ENCODE measurements at regions not wholly inside any gene's neighbourhood (a gene's known extent, or its start where the extent isn't known, plus 50 kb on each side); places are given as distances from the start of the nearest gene placed in this dataset.

DNA sequence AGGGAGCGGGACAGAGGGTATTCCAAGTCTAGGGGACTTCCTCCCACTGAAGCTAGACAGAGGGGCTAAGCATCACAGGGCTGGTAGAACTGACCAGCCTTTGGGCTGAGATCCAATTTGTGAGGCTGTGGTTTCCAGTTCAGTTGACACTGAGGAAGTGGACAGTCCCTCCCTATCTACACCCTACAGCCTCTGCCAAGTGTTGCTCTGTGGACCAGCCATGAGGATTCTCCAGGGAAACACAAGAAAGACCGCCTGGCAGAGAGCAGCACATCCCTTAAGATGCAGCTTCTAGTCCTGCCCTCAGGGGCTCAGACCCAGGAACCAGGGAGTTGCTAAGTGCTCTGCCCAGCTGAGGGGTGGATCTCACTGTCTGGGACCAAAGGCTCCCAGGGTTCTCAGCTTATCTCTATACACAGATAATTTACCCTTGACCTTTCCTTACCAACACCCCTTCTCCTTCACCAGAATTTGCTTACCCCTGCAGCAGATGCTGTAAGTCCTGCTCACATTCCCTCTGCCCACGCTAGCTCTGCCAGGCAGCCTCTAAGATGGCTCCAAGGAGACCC is 252.0 kb downstream of the SKIDA1 start:
- Histone ChIP-seq H3K27ac (no peak overlapping the region), H3K9me3 (no peaks in the 10 kb centered on the region), H3K4me1 (replicated peaks) (no peaks in the 10 kb centered on the region), H3K36me3 (no peaks in the 10 kb centered on the region), H3K27me3 (replicated peaks; ENCODE audit: insufficient read depth) (no peaks in the 10 kb centered on the region), H3K4me3 (no peak overlapping the region)
- DNase-seq (ENCODE audit: low spot score) = no peak
- intact Hi-C loops (cut with DNase I) = loop anchor here (5.0 kb wide), 1 partner anchor 416 kb away; no protein-coding TSS in a partner anchor
- TF ChIP-seq CTCF (IDR thresholded peaks at IDR 0.05) (no peak), POLR2AphosphoS5 (IDR thresholded peaks at IDR 0.05) (no peak), POLR2A (IDR thresholded peaks at IDR 0.05) (no peak)
- WGBS = 100% methylated on average over 3 of the region's 3 CpGs

DNA sequence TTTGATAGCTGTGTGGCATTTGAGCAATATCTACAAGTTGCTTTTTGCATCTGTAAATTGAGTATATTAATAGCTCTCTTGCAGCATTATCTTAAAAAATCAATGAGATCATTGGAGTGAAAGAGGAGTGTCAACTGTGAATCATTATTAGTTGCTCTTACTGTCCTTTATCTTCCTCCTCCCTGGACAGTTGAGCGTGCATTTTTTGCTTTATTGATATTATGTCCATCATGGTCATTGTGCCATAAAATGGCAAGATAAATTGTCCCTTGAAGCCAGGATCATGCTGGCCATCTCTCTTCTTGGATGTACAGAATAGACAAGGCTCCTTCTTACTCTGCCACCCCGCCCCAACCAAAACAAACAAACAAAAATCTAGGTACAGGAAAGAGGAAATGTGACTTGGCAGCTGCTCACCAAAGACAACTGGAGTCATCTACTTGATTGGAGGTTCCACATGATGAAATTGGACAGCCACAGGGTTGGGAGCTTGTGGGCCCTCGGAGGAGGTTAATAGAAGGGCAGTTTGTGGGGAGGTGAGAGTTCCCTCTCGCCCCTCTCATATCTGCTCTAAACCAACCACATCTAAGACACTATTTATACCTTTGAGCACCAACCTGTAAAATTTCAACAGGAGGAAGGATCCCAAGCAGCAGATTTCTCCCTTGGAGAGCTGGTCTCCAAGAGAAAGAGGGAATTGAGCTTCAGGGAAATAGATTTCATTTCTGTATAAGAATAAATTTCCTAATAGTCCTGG is 252.7 kb downstream of the SKIDA1 start:
- DNase-seq (ENCODE audit: low spot score) = no peak
- Histone ChIP-seq H3K4me3 (no peak overlapping the region), H3K9me3 (no peaks in the 10 kb centered on the region), H3K27me3 (replicated peaks; ENCODE audit: insufficient read depth) (no peaks in the 10 kb centered on the region), H3K4me1 (replicated peaks) (no peaks in the 10 kb centered on the region), H3K27ac (no peak overlapping the region), H3K36me3 (no peaks in the 10 kb centered on the region)
- 90% methylated on average over 4 of the region's 4 CpGs for WGBS
- intact Hi-C loops (cut with DNase I) = loop anchor here (5.0 kb wide), 1 partner anchor 416 kb away; no protein-coding TSS in a partner anchor
- TF ChIP-seq CTCF (IDR thresholded peaks at IDR 0.05) (no peak), POLR2A (IDR thresholded peaks at IDR 0.05) (no peak), POLR2AphosphoS5 (IDR thresholded peaks at IDR 0.05) (no peak)

- Histone ChIP-seq H3K27me3 (replicated peaks; ENCODE audit: insufficient read depth) (no peaks in the 10 kb centered on the region), H3K9me3 (no peaks in the 10 kb centered on the region), H3K27ac (no peak overlapping the region), H3K4me1 (replicated peaks) (no peaks in the 10 kb centered on the region), H3K36me3 (no peaks in the 10 kb centered on the region), H3K4me3 (no peak overlapping the region)
- WGBS = 98% methylated on average over 3 of the region's 3 CpGs
- DNase-seq (ENCODE audit: low spot score) = no peak
- intact Hi-C loops (cut with DNase I) = loop anchor here (1.0 to 5.0 kb wide), 2 partner anchors 192 to 414 kb away; no protein-coding TSS in a partner anchor
- TF ChIP-seq POLR2A (IDR thresholded peaks at IDR 0.05) = no peak
- TF ChIP-seq POLR2AphosphoS5 (IDR thresholded peaks at IDR 0.05) = no peak
- no peak for TF ChIP-seq CTCF (IDR thresholded peaks at IDR 0.05)
Observed at GRCh38 chr10:21270976-21271375, 254.5 kb downstream of the SKIDA1 start.

GRCh38 chr10:21269289-21269688 is 256.2 kb downstream of the SKIDA1 start:
- TF ChIP-seq POLR2A (IDR thresholded peaks at IDR 0.05) = no peak
- TF ChIP-seq POLR2AphosphoS5 (IDR thresholded peaks at IDR 0.05) = no peak
- no peak for TF ChIP-seq CTCF (IDR thresholded peaks at IDR 0.05)
- H3K4me3 ChIP-seq = no peak overlapping the region
- no peaks in the 10 kb centered on the region for H3K27me3 ChIP-seq (replicated peaks; ENCODE audit: insufficient read depth)
- DNase-seq (ENCODE audit: low spot score) = no peak
- H3K27ac ChIP-seq = no peak overlapping the region
- H3K4me1 ChIP-seq (replicated peaks) = no peaks in the 10 kb centered on the region
- WGBS = 85% methylated on average over 5 of the region's 5 CpGs
- H3K9me3 ChIP-seq = no peaks in the 10 kb centered on the region
- intact Hi-C loops (cut with DNase I) = loop anchor here (10.0 kb wide), 1 partner anchor 94 kb away; no protein-coding TSS in a partner anchor
- no peaks in the 10 kb centered on the region for H3K36me3 ChIP-seq
